ENCODE measurements at regions not wholly inside any gene's neighbourhood (a gene's known extent, or its start where the extent isn't known, plus 50 kb on each side); places are given as distances from the start of the nearest gene placed in this dataset.

DNA sequence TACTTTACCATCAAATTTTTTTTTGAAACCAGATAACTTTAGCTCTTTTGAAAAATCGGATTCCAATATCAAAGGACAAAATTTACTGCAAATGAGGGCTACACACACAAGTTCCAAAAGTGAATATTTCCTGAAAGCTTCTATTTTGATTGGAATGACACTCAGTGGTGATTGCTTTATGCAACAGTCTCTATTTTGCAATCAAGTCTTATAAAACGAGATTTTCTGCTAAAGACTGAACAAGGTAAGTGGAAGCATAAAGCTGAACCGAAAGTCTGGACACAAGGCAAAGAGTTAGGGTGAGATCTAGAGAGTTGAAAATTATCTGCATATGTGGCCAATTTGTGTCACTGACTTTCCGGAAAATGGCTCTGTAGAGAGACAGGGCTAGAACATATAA lies 145.0 kb upstream of the OSR1 start:
- POLR2A ChIA-PET: no interaction called here
- Histone ChIP-seq H3K27me3 (replicated peaks in 2 of 5; ENCODE audit: control insufficient read depth in 4 of 5, insufficient read depth in 5 of 5, low read length in 4 of 5) (peaks cover 0 to 11% (median 4%) of the 10 kb centered on the region in 5 experiments), H3K4me3 (ENCODE audit: control insufficient read depth in 1 of 7, extremely low read depth in 1 of 7, insufficient read depth in 4 of 7, low read depth in 2 of 7, low read length in 6 of 7) (no peak overlapping the region), H3K27ac (ENCODE audit: insufficient read depth in 1 of 2, low read depth in 1 of 2, low read length in 2 of 2, poor library complexity in 1 of 2, severe bottlenecking in 2 of 2) (no peak overlapping the region), H3K36me3 (ENCODE audit: control insufficient read depth in 4 of 4, insufficient read depth in 4 of 4, low read length in 3 of 4) (no peaks in the 10 kb centered on the region), H3K4me1 (ENCODE audit: control extremely low read depth in 1 of 4, control insufficient read depth in 4 of 4, insufficient read depth in 4 of 4, low read length in 3 of 4) (no peaks in the 10 kb centered on the region), H3K9me3 (ENCODE audit: control extremely low read depth in 1 of 5, control insufficient read depth in 4 of 5, insufficient read depth in 2 of 5, low read depth in 1 of 5, low read length in 4 of 5) (peaks cover 0 to 4% (median 1%) of the 10 kb centered on the region in 5 experiments)
- DNase-seq: no peak
- 96% methylated on average over 2 of the region's 4 CpGs for WGBS (ENCODE audit: insufficient coverage)
- CTCF ChIA-PET: no interaction called here

DNA sequence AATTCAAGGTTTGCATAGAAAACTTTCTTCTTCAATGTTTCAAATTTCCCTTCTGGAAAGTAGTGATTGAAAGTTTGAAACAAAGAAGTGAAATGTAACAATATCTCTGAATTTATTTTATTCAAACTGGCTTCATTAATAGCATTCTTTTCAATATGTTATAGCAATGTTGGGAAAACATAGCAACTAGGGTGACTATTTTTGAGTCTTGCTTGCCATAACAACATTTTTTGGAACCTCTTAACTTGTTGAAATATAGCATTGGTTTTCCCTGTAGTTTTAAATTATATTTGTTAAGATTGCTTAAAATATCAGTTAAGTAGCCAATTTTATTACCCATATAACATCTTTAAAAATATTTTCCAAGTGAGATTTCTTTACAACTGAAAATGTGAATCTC lies 141.7 kb upstream of the OSR1 start:
- Histone ChIP-seq H3K4me3 (ENCODE audit: control insufficient read depth in 1 of 7, extremely low read depth in 1 of 7, insufficient read depth in 4 of 7, low read depth in 2 of 7, low read length in 6 of 7) (no peak overlapping the region), H3K27ac (ENCODE audit: insufficient read depth in 1 of 2, low read depth in 1 of 2, low read length in 2 of 2, poor library complexity in 1 of 2, severe bottlenecking in 2 of 2) (no peak overlapping the region), H3K9me3 (ENCODE audit: control extremely low read depth in 1 of 5, control insufficient read depth in 4 of 5, insufficient read depth in 2 of 5, low read depth in 1 of 5, low read length in 4 of 5) (peaks cover 0 to 4% (median 1%) of the 10 kb centered on the region in 5 experiments), H3K27me3 (replicated peaks in 2 of 5; ENCODE audit: control insufficient read depth in 4 of 5, insufficient read depth in 5 of 5, low read length in 4 of 5) (peaks cover 0 to 8% (median 4%) of the 10 kb centered on the region in 5 experiments), H3K4me1 (ENCODE audit: control extremely low read depth in 1 of 4, control insufficient read depth in 4 of 4, insufficient read depth in 4 of 4, low read length in 3 of 4) (no peaks in the 10 kb centered on the region), H3K36me3 (ENCODE audit: control insufficient read depth in 4 of 4, insufficient read depth in 4 of 4, low read length in 3 of 4) (no peaks in the 10 kb centered on the region)
- DNase-seq: no peak
- ChIA-PET CTCF (no interaction called here), POLR2A (no interaction called here)

DNA sequence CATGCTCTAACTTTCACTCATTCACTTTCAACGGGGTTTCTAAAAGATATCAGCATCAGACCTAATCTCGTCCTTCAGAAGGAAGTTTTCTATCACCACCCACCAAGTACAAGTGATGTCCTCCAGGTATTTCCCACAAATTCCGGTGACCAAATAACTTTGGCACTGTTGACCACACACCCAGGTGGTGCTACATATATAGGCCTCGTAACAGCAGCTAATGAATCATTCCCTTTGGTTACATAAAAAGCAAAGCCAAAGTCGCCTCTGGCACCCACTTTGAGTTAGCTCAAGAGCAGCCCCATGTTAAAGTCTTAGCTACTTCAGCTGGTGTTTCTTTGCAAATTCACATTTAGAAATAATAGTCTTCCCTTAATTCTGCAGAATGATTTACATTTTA lies 138.2 kb upstream of the OSR1 start:
- WGBS (ENCODE audit: insufficient coverage): 94% methylated on average over 5 of the region's 5 CpGs
- CTCF ChIA-PET: interaction anchor here (1.6 kb wide), 1 partner anchor 23 kb away, joined by 3 read pairs; no protein-coding TSS in a partner anchor
- Histone ChIP-seq H3K4me1 (ENCODE audit: control extremely low read depth in 1 of 4, control insufficient read depth in 4 of 4, insufficient read depth in 4 of 4, low read length in 3 of 4) (no peaks in the 10 kb centered on the region), H3K9me3 (ENCODE audit: control extremely low read depth in 1 of 5, control insufficient read depth in 4 of 5, insufficient read depth in 2 of 5, low read depth in 1 of 5, low read length in 4 of 5) (no peaks in the 10 kb centered on the region), H3K36me3 (ENCODE audit: control insufficient read depth in 4 of 4, insufficient read depth in 4 of 4, low read length in 3 of 4) (no peaks in the 10 kb centered on the region), H3K27ac (ENCODE audit: insufficient read depth in 1 of 2, low read depth in 1 of 2, low read length in 2 of 2, poor library complexity in 1 of 2, severe bottlenecking in 2 of 2) (no peak overlapping the region), H3K27me3 (replicated peaks in 2 of 5; ENCODE audit: control insufficient read depth in 4 of 5, insufficient read depth in 5 of 5, low read length in 4 of 5) (peaks cover 2 to 28% (median 3%) of the 10 kb centered on the region in 5 experiments), H3K4me3 (ENCODE audit: control insufficient read depth in 1 of 7, extremely low read depth in 1 of 7, insufficient read depth in 4 of 7, low read depth in 2 of 7, low read length in 6 of 7) (no peak overlapping the region)
- no peak for DNase-seq
- POLR2A ChIA-PET: no interaction called here

- H3K27me3 ChIP-seq (replicated peaks in 2 of 5; ENCODE audit: control insufficient read depth in 4 of 5, insufficient read depth in 5 of 5, low read length in 4 of 5): peaks cover 2 to 50% (median 11%) of the 10 kb centered on the region in 5 experiments
- no peaks in the 10 kb centered on the region for H3K9me3 ChIP-seq (ENCODE audit: control extremely low read depth in 1 of 5, control insufficient read depth in 4 of 5, insufficient read depth in 2 of 5, low read depth in 1 of 5, low read length in 4 of 5)
- H3K4me3 ChIP-seq (ENCODE audit: control insufficient read depth in 1 of 7, extremely low read depth in 1 of 7, insufficient read depth in 4 of 7, low read depth in 2 of 7, low read length in 6 of 7): no peak overlapping the region
- H3K4me1 ChIP-seq (ENCODE audit: control extremely low read depth in 1 of 4, control insufficient read depth in 4 of 4, insufficient read depth in 4 of 4, low read length in 3 of 4): no peaks in the 10 kb centered on the region
- no peaks in the 10 kb centered on the region for H3K36me3 ChIP-seq (ENCODE audit: control insufficient read depth in 4 of 4, insufficient read depth in 4 of 4, low read length in 3 of 4)
- 92% methylated on average over 3 of the region's 4 CpGs for WGBS (ENCODE audit: insufficient coverage)
- H3K27ac ChIP-seq (ENCODE audit: insufficient read depth in 1 of 2, low read depth in 1 of 2, low read length in 2 of 2, poor library complexity in 1 of 2, severe bottlenecking in 2 of 2): no peak overlapping the region
- DNase-seq: no peak
- POLR2A ChIA-PET: no interaction called here
- CTCF ChIA-PET: no interaction called here
Observed at GRCh38 chr2:19494241-19494640, 135.8 kb upstream of the OSR1 start.

- Histone ChIP-seq H3K4me3 (ENCODE audit: control insufficient read depth in 1 of 7, extremely low read depth in 1 of 7, insufficient read depth in 4 of 7, low read depth in 2 of 7, low read length in 6 of 7) (no peak overlapping the region), H3K4me1 (ENCODE audit: control extremely low read depth in 1 of 4, control insufficient read depth in 4 of 4, insufficient read depth in 4 of 4, low read length in 3 of 4) (no peaks in the 10 kb centered on the region), H3K27ac (ENCODE audit: insufficient read depth in 1 of 2, low read depth in 1 of 2, low read length in 2 of 2, poor library complexity in 1 of 2, severe bottlenecking in 2 of 2) (no peak overlapping the region), H3K9me3 (ENCODE audit: control extremely low read depth in 1 of 5, control insufficient read depth in 4 of 5, insufficient read depth in 2 of 5, low read depth in 1 of 5, low read length in 4 of 5) (no peaks in the 10 kb centered on the region), H3K36me3 (ENCODE audit: control insufficient read depth in 4 of 4, insufficient read depth in 4 of 4, low read length in 3 of 4) (no peaks in the 10 kb centered on the region), H3K27me3 (replicated peaks in 2 of 5; ENCODE audit: control insufficient read depth in 4 of 5, insufficient read depth in 5 of 5, low read length in 4 of 5) (peaks cover 2 to 50% (median 10%) of the 10 kb centered on the region in 5 experiments)
- DNase-seq: no peak
- POLR2A ChIA-PET: no interaction called here
- CTCF ChIA-PET: no interaction called here
- 100% methylated on average over 1 of the region's 3 CpGs for WGBS (ENCODE audit: insufficient coverage)
Observed at GRCh38 chr2:19491796-19492195, 133.4 kb upstream of the OSR1 start.

- no peaks in the 10 kb centered on the region for H3K36me3 ChIP-seq (ENCODE audit: control insufficient read depth in 4 of 4, insufficient read depth in 4 of 4, low read length in 3 of 4)
- H3K9me3 ChIP-seq (ENCODE audit: control extremely low read depth in 1 of 5, control insufficient read depth in 4 of 5, insufficient read depth in 2 of 5, low read depth in 1 of 5, low read length in 4 of 5): no peaks in the 10 kb centered on the region
- no peak overlapping the region for H3K4me3 ChIP-seq (ENCODE audit: control insufficient read depth in 1 of 7, extremely low read depth in 1 of 7, insufficient read depth in 4 of 7, low read depth in 2 of 7, low read length in 6 of 7)
- ChIA-PET POLR2A (interaction anchor here (0.6 kb wide), 1 partner anchor 472 kb away, joined by 3 read pairs; no protein-coding TSS in a partner anchor), CTCF (no interaction called here)
- no peaks in the 10 kb centered on the region for H3K4me1 ChIP-seq (ENCODE audit: control extremely low read depth in 1 of 4, control insufficient read depth in 4 of 4, insufficient read depth in 4 of 4, low read length in 3 of 4)
- no peak for DNase-seq
- WGBS (ENCODE audit: insufficient coverage): 52% methylated on average over 5 of the region's 8 CpGs
- peaks cover under 1 to 46% (median 10%) of the 10 kb centered on the region in 5 experiments for H3K27me3 ChIP-seq (replicated peaks in 2 of 5; ENCODE audit: control insufficient read depth in 4 of 5, insufficient read depth in 5 of 5, low read length in 4 of 5)
- H3K27ac ChIP-seq (ENCODE audit: insufficient read depth in 1 of 2, low read depth in 1 of 2, low read length in 2 of 2, poor library complexity in 1 of 2, severe bottlenecking in 2 of 2): no peak overlapping the region
Observed at GRCh38 chr2:19490846-19491435, 132.5 kb upstream of the OSR1 start.

DNA sequence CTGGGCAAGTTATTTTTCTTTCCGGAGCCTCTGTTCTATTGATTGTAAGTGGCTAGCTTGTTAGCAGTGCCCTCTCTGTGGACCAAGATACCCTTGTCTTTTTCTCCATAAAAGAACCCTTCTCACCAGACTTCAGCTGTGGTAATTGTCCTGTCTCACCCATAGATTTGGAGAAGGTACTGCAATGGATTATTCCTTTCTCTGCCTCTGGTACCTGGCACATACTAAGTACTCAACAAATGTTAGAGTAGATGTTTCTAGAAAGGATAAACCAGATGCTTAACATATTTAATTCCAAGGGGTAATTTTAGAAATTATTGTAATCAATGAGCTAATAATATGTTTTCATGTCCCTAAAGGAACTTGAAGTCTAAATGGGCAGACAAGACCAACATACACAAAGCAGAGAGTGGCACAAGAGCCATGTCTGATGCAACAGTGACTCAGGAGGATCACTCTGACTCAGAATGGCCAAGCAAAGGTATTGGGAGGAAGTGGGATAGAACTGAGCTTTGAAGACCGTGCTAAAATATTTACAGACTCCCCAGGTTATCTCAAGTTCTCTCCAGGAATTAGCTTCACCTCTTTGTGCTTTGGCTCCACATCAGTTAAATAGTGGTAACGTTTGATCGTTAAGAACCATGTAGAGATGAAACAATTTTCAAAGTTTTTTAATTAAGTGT lies 129.7 kb upstream of the OSR1 start:
- Histone ChIP-seq H3K9me3 (ENCODE audit: control extremely low read depth in 1 of 5, control insufficient read depth in 4 of 5, insufficient read depth in 2 of 5, low read depth in 1 of 5, low read length in 4 of 5) (no peaks in the 10 kb centered on the region), H3K27me3 (replicated peaks in 2 of 5; ENCODE audit: control insufficient read depth in 4 of 5, insufficient read depth in 5 of 5, low read length in 4 of 5) (peaks cover 0 to 40% (median 10%) of the 10 kb centered on the region in 5 experiments), H3K4me3 (ENCODE audit: control insufficient read depth in 1 of 7, extremely low read depth in 1 of 7, insufficient read depth in 4 of 7, low read depth in 2 of 7, low read length in 6 of 7) (no peak overlapping the region), H3K36me3 (ENCODE audit: control insufficient read depth in 4 of 4, insufficient read depth in 4 of 4, low read length in 3 of 4) (no peaks in the 10 kb centered on the region), H3K4me1 (ENCODE audit: control extremely low read depth in 1 of 4, control insufficient read depth in 4 of 4, insufficient read depth in 4 of 4, low read length in 3 of 4) (no peaks in the 10 kb centered on the region), H3K27ac (ENCODE audit: insufficient read depth in 1 of 2, low read depth in 1 of 2, low read length in 2 of 2, poor library complexity in 1 of 2, severe bottlenecking in 2 of 2) (no peak overlapping the region)
- CTCF ChIA-PET: no interaction called here
- POLR2A ChIA-PET: no interaction called here
- no peak for DNase-seq
- WGBS (ENCODE audit: insufficient coverage): no CpG with 5 or more reads among the region's 4 CpGs
